ENCODE measurements at regions not wholly inside any gene's neighbourhood (a gene's known extent, or its start where the extent isn't known, plus 50 kb on each side); places are given as distances from the start of the nearest gene placed in this dataset.
A peak's percentile ranks its signal among the peaks of the same experiment; 100 is the strongest.

- DNase-seq = no peak
Measured at GRCh38 chr1:91575909-91576519, 75.4 kb downstream of the CDC7 start.

GRCh38 chr1:91578320-91579109, 77.9 kb downstream of the CDC7 start:
- no peak for DNase-seq

- no peak for DNase-seq
Measured at GRCh38 chr1:91579658-91580228, 79.1 kb downstream of the CDC7 start.

- no peak for DNase-seq
Measured at GRCh38 chr1:91582431-91582921, 81.8 kb downstream of the CDC7 start.

GRCh38 chr1:91583326-91583755, 82.7 kb downstream of the CDC7 start:
- DNase-seq = no peak

- DNase-seq = no peak
Measured at GRCh38 chr1:91584309-91584708, 83.7 kb downstream of the CDC7 start.

GRCh38 chr1:91584878-91585277, 84.2 kb downstream of the CDC7 start:
- DNase-seq = no peak

GRCh38 chr1:91585502-91585901, 84.9 kb downstream of the CDC7 start:
- DNase-seq = no peak

GRCh38 chr1:91585982-91586381, 85.3 kb downstream of the CDC7 start:
- no peak for DNase-seq

GRCh38 chr1:91589437-91589836, 88.8 kb downstream of the CDC7 start:
- DNase-seq = no peak

- DNase-seq = no peak
Measured at GRCh38 chr1:91591175-91591974, 90.7 kb downstream of the CDC7 start.

- DNase-seq = no peak
Measured at GRCh38 chr1:91592716-91593477, 92.2 kb downstream of the CDC7 start.

- no peak for DNase-seq
Measured at GRCh38 chr1:91594383-91595055, 93.9 kb downstream of the CDC7 start.

GRCh38 chr1:91596474-91596873, 95.8 kb downstream of the CDC7 start:
- DNase-seq = no peak

- DNase-seq = no peak
Measured at GRCh38 chr1:91597215-91597614, 96.6 kb downstream of the CDC7 start.

- DNase-seq = no peak
Measured at GRCh38 chr1:91600431-91601337, 100.0 kb downstream of the CDC7 start.

GRCh38 chr1:91601554-91602376, 101.1 kb downstream of the CDC7 start:
- no peak for DNase-seq

GRCh38 chr1:91603409-91603808, 102.8 kb downstream of the CDC7 start:
- no peak for DNase-seq

GRCh38 chr1:91604632-91605031, 104.0 kb downstream of the CDC7 start:
- DNase-seq = peak; percentile 73

GRCh38 chr1:91605566-91605965, 104.9 kb downstream of the CDC7 start:
- no peak for DNase-seq
